MM.1S (cell line): ENCODE measurements at regions not wholly inside any gene's neighbourhood (a gene's known extent, or its start where the extent isn't known, plus 50 kb on each side); places are given as distances from the start of the nearest gene placed in this dataset.

ENCODE experiments used
- EZH2 ChIP-seq: fragments of 300-600 bp; sonication (generic); optimal IDR thresholded peaks from 2 replicates; pipeline ENCODE3; 2017; ENCODE audit warnings: low read depth, mild to moderate bottlenecking, antibody characterized with exemption, low read length, mixed read lengths
- EZH2phosphoT487 ChIP-seq: fragments of 300-600 bp; sonication (generic); IDR thresholded peaks from 2 replicates; pipeline ENCODE4 v1.6.1; 2018; ENCODE audit warnings: antibody characterized with exemption, low read length
- TF ChIP-seq, protein P1 (sequence below): fragments of 300-600 bp; sonication (generic); IDR thresholded peaks from 2 replicates; pipeline ENCODE4 v1.5.1; 2016; ENCODE audit warnings: antibody characterized with exemption, low read length, mixed read lengths

DNA sequence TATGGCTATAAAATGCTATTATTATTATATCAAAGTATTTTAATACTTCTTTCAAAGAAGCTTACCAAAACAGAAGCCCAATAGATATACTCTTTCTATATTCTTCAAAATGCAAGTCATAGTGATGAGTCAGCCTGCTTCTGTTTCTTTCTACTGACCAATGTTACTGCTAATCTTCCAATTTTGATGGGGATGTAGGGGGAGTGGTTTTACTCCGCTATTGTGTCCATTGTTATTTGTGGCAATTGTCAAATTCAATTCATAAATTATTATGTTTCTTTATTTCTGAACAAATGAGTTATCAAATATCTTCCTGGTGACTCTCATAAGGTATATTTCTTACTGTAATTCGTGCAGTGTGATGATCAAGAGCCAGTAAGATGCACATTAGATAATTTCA is 221.5 kb upstream of the DEFB112 start:
- TF ChIP-seq, protein P1, sequence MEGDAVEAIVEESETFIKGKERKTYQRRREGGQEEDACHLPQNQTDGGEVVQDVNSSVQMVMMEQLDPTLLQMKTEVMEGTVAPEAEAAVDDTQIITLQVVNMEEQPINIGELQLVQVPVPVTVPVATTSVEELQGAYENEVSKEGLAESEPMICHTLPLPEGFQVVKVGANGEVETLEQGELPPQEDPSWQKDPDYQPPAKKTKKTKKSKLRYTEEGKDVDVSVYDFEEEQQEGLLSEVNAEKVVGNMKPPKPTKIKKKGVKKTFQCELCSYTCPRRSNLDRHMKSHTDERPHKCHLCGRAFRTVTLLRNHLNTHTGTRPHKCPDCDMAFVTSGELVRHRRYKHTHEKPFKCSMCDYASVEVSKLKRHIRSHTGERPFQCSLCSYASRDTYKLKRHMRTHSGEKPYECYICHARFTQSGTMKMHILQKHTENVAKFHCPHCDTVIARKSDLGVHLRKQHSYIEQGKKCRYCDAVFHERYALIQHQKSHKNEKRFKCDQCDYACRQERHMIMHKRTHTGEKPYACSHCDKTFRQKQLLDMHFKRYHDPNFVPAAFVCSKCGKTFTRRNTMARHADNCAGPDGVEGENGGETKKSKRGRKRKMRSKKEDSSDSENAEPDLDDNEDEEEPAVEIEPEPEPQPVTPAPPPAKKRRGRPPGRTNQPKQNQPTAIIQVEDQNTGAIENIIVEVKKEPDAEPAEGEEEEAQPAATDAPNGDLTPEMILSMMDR: no peak
- TF ChIP-seq EZH2 (no peak), EZH2phosphoT487 (no peak)
